ENCODE measurements at regions not wholly inside any gene's neighbourhood (a gene's known extent, or its start where the extent isn't known, plus 50 kb on each side); places are given as distances from the start of the nearest gene placed in this dataset.

DNA sequence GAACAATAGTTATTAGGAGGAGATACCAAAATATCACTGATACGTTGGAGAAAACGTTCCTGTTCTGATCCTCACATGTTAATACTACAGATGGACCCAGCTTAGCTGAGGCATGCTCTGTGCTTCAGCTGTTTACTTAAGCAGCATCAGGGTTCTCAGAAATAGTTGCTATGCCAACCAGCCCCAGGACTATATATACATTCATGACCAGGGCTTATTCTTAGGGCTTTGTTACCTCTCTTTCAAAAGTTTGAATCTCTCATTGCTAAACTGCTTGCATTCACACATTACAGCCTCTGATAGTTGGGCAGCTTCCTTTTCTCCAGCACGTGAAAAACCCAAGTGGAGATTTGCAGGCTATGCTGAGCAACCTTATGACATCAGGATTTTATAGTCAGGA is 800.4 kb downstream of the DIAPH3 start:
- no peak for TF ChIP-seq SP1 (CRISPR knock-in tag; conservative IDR thresholded peaks at IDR 0.05)
- no peak for TF ChIP-seq PRRX2 (CRISPR knock-in tag; IDR thresholded peaks at IDR 0.05)
- TF ChIP-seq, protein P1, sequence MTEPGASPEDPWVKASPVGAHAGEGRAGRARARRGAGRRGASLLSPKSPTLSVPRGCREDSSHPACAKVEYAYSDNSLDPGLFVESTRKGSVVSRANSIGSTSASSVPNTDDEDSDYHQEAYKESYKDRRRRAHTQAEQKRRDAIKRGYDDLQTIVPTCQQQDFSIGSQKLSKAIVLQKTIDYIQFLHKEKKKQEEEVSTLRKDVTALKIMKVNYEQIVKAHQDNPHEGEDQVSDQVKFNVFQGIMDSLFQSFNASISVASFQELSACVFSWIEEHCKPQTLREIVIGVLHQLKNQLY (CRISPR knock-in tag; IDR thresholded peaks at IDR 0.05) = no peak
- TF ChIP-seq, protein P2, sequence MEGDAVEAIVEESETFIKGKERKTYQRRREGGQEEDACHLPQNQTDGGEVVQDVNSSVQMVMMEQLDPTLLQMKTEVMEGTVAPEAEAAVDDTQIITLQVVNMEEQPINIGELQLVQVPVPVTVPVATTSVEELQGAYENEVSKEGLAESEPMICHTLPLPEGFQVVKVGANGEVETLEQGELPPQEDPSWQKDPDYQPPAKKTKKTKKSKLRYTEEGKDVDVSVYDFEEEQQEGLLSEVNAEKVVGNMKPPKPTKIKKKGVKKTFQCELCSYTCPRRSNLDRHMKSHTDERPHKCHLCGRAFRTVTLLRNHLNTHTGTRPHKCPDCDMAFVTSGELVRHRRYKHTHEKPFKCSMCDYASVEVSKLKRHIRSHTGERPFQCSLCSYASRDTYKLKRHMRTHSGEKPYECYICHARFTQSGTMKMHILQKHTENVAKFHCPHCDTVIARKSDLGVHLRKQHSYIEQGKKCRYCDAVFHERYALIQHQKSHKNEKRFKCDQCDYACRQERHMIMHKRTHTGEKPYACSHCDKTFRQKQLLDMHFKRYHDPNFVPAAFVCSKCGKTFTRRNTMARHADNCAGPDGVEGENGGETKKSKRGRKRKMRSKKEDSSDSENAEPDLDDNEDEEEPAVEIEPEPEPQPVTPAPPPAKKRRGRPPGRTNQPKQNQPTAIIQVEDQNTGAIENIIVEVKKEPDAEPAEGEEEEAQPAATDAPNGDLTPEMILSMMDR (IDR thresholded peaks at IDR 0.05) = no peak
- TF ChIP-seq, protein P3, sequence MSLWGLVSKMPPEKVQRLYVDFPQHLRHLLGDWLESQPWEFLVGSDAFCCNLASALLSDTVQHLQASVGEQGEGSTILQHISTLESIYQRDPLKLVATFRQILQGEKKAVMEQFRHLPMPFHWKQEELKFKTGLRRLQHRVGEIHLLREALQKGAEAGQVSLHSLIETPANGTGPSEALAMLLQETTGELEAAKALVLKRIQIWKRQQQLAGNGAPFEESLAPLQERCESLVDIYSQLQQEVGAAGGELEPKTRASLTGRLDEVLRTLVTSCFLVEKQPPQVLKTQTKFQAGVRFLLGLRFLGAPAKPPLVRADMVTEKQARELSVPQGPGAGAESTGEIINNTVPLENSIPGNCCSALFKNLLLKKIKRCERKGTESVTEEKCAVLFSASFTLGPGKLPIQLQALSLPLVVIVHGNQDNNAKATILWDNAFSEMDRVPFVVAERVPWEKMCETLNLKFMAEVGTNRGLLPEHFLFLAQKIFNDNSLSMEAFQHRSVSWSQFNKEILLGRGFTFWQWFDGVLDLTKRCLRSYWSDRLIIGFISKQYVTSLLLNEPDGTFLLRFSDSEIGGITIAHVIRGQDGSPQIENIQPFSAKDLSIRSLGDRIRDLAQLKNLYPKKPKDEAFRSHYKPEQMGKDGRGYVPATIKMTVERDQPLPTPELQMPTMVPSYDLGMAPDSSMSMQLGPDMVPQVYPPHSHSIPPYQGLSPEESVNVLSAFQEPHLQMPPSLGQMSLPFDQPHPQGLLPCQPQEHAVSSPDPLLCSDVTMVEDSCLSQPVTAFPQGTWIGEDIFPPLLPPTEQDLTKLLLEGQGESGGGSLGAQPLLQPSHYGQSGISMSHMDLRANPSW (CRISPR knock-in tag; conservative IDR thresholded peaks at IDR 0.05; ENCODE audit: low read depth) = no peak

Data from WTC11 (cell line).